ENCODE measurements at regions not wholly inside any gene's neighbourhood (a gene's known extent, or its start where the extent isn't known, plus 50 kb on each side); places are given as distances from the start of the nearest gene placed in this dataset.

DNA sequence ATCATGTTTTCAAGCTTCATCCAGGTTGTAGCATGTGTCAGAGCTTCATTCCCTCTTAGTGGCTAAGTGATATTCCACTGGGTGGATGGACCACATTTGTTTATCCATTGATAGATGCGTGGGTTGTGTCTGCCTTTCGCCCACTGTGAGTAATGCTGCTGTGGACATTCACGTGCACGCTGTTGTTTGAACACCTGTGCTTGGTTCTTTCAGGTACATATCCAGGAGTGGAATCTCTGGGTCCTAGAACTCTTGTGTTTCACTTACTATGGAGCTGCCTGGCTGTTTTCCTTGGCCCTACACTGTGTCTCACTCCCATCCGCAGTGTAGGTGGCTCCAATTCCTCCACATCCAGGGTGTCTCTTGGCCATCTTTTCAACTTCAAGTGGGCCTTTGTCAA lies 224.2 kb downstream of the C16orf95 start:
- H3K4me3 ChIP-seq (ENCODE audit: control insufficient read depth, low read depth, low read length), result no peak overlapping the region
- TF ChIP-seq, protein P1, sequence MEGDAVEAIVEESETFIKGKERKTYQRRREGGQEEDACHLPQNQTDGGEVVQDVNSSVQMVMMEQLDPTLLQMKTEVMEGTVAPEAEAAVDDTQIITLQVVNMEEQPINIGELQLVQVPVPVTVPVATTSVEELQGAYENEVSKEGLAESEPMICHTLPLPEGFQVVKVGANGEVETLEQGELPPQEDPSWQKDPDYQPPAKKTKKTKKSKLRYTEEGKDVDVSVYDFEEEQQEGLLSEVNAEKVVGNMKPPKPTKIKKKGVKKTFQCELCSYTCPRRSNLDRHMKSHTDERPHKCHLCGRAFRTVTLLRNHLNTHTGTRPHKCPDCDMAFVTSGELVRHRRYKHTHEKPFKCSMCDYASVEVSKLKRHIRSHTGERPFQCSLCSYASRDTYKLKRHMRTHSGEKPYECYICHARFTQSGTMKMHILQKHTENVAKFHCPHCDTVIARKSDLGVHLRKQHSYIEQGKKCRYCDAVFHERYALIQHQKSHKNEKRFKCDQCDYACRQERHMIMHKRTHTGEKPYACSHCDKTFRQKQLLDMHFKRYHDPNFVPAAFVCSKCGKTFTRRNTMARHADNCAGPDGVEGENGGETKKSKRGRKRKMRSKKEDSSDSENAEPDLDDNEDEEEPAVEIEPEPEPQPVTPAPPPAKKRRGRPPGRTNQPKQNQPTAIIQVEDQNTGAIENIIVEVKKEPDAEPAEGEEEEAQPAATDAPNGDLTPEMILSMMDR (conservative IDR thresholded peaks at IDR 0.05; ENCODE audit: control insufficient read depth, insufficient read depth, low read depth, low read length), result no peak
- no peak for DNase-seq (ENCODE audit: low read depth)

DNA sequence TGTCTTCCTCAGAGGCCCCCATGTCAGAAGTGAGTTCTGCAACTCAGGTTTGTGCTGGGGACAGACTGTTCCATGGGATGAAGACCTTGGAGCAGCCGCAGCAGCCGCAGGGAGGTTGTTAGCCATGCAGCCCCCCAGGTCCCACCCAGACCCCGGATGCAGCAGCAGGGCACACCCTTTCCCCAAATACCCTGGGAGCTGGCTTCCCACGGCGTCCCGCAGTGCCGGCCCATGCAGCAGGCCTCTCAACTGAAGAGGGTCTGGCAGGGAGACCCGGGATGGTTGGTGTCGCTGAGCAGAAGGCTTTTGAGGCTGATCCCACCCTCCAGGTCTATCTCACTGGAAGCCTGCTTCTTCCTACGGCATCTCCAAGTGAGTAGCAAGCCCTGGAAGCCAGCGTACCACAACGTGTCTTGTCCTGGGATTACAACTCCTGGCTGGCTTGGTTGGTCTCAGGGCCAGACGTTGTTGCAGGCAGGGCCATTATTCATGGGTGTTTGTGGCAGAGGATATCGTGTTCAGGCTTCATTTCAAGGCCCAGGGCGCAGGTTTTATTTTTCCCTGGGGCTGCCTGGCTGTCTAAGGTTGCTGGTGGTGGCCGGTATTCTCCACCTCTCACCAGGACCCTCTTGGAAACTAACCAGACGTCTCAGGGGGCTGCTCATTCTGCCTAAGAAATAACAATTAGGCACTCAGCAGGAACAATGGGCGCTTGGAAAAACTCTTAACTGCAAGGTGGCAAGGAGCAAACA lies 223.2 kb downstream of the C16orf95 start:
- no peak for DNase-seq (ENCODE audit: low read depth)
- TF ChIP-seq, protein P1 (conservative IDR thresholded peaks at IDR 0.05; ENCODE audit: control insufficient read depth, insufficient read depth, low read depth, low read length), result no peak
- no peak overlapping the region for H3K4me3 ChIP-seq (ENCODE audit: control insufficient read depth, low read depth, low read length)

DNA sequence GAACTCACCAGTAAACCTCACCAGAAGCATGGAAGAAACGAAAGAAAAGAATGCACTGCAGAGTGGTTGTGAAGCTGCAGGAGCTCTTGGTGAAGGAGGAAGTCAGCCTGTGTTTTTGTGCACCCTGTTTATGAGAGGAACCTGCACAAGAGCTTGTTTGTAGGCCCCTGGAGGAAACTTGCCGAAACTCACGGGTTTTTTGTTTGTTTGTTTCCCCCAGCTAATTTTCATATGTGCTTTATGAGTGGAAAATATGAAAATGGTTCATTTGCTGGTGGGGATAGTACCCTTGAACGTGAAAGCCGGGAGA lies 222.7 kb downstream of the C16orf95 start:
- TF ChIP-seq, protein P1 (conservative IDR thresholded peaks at IDR 0.05; ENCODE audit: control insufficient read depth, insufficient read depth, low read depth, low read length), result no peak
- H3K4me3 ChIP-seq (ENCODE audit: control insufficient read depth, low read depth, low read length), result no peak overlapping the region
- DNase-seq (ENCODE audit: low read depth), result no peak

DNA sequence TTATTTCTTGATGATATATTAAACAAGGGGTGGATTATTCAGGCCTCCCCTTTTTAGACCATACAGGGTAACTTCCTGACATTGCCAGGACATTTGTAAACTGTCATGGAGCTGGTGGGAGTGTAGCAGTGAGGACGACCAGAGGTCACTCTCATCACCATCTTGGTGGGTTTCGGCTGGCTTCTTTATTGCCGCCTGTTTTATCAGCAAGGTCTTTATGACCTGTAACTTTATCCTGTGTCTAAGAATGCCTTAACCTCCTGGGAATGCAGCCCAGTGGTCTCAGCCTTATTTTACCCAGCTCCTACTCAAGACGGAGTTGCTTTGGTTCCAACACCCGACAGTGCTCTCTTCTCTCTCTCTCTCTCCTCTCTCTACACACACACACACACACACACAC lies 221.9 kb downstream of the C16orf95 start:
- no peak for DNase-seq (ENCODE audit: low read depth)
- TF ChIP-seq, protein P1 (conservative IDR thresholded peaks at IDR 0.05; ENCODE audit: control insufficient read depth, insufficient read depth, low read depth, low read length), result no peak
- no peak overlapping the region for H3K4me3 ChIP-seq (ENCODE audit: control insufficient read depth, low read depth, low read length)

DNA sequence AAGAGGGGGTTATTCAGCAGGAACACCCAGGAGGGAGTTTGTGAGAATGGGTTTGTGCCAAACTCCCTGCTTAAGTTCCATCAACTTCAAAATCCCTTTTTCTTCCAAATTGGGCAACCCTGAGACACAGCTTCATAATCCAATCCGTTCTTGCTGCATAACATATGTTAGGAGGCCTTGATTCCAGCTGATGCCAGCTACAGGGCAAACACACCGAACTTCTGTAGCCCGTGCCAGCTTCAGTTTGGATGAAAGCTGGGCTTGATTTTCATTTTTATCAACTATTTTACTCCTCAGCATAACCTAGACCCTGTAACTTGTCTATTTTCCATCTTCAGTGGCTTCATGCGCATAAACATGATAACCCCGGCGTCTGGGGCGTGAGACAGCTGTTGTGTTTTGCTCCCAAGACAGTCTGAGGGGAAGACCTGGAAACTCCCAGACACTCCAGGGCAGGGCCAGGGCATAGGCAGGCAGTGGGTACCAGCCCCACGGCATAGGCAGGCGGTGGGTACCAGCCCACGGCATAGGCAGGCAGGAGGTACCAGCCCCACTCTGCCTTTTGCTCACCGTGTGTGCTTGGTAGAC lies 220.4 kb downstream of the C16orf95 start:
- H3K4me3 ChIP-seq (ENCODE audit: control insufficient read depth, low read depth, low read length), result no peak overlapping the region
- TF ChIP-seq, protein P1 (conservative IDR thresholded peaks at IDR 0.05; ENCODE audit: control insufficient read depth, insufficient read depth, low read depth, low read length), result no peak
- DNase-seq (ENCODE audit: low read depth), result no peak

DNA sequence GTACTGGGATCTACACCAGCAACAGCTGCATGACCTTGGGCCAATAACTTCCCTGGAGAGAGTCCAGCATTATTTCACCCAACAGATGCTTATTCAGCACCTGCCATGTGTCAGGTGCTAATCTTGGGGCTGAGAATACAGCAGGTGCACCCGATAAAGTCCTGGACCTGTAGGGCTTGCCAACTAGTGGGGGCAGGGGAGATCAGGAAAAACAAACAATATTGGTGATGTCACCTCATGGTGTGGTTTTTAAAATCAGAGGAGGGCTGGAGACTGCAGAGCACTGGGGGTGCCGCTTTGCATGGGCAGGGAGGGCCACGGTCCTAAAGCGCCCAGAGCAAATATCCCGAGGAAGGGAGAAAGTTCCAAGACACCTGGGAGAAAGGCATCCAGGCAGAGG lies 218.8 kb downstream of the C16orf95 start:
- DNase-seq (ENCODE audit: low read depth), result no peak
- no peak overlapping the region for H3K4me3 ChIP-seq (ENCODE audit: control insufficient read depth, low read depth, low read length)
- TF ChIP-seq, protein P1 (conservative IDR thresholded peaks at IDR 0.05; ENCODE audit: control insufficient read depth, insufficient read depth, low read depth, low read length), result no peak

All from fibroblast of mammary gland (primary cell).